MM.1S (cell line): ENCODE measurements at regions not wholly inside any gene's neighbourhood (a gene's known extent, or its start where the extent isn't known, plus 50 kb on each side); places are given as distances from the start of the nearest gene placed in this dataset.

Experiments used
- DNase-seq: peaks from one replicate; pipeline ENCODE4 v3.0.0-alpha.2; 2015
- H2AFZ ChIP-seq: fragments of 300-600 bp; sonication (generic); 2 replicates; pipeline ENCODE4 v1.6.0; 2016; ENCODE audit warnings: antibody characterized with exemption, low read length
- H3F3A ChIP-seq: fragments of 300-600 bp; sonication (generic); 2 replicates; pipeline ENCODE4 v1.6.1; 2016; ENCODE audit warnings: mild to moderate bottlenecking, antibody characterized with exemption, low read length, moderate library complexity, mixed read lengths; ENCODE audit not compliant: insufficient read depth
- H3K27ac ChIP-seq: fragments of 300-600 bp; sonication (generic); 2 replicates; pipeline ENCODE4 v1.5.1; 2016; ENCODE audit warnings: mild to moderate bottlenecking, low read length
- H3K27me3 ChIP-seq: fragments of 300-600 bp; sonication (generic); replicated peaks from 2 replicates; pipeline ENCODE4 v1.6.0; 2016; ENCODE audit warnings: low read length; ENCODE audit not compliant: insufficient read depth
- H3K36me3 ChIP-seq: fragments of 300-600 bp; sonication (generic); replicated peaks from 2 replicates; pipeline ENCODE4 v1.6.1; 2016; ENCODE audit warnings: mild to moderate bottlenecking, low read length, mixed read lengths; ENCODE audit not compliant: insufficient read depth
- H3K4me1 ChIP-seq: fragments of 300-600 bp; sonication (generic); 2 replicates; pipeline ENCODE4 v1.6.1; 2016; ENCODE audit warnings: low read length, mixed read lengths
- H3K4me2 ChIP-seq: fragments of 300-600 bp; sonication (generic); 2 replicates; pipeline ENCODE4 v1.6.0; 2016; ENCODE audit warnings: low read depth, low read length
- H3K4me3 ChIP-seq: fragments of 300-600 bp; sonication (generic); 2 replicates; pipeline ENCODE4 v1.5.1; 2016; ENCODE audit warnings: low read length, mixed read lengths
- H3K79me2 ChIP-seq: fragments of 300-600 bp; sonication (generic); 2 replicates; pipeline ENCODE4 v1.6.1; 2016; ENCODE audit warnings: mixed run types, low read length, mixed read lengths
- H3K9ac ChIP-seq: fragments of 300-600 bp; sonication (generic); 2 replicates; pipeline ENCODE4 v1.6.1; 2016; ENCODE audit warnings: low read length, mixed read lengths
- H3K9me2 ChIP-seq: fragments of 300-600 bp; sonication (generic); replicated peaks from 2 replicates; pipeline ENCODE4 v1.6.1; 2016; ENCODE audit warnings: mild to moderate bottlenecking, low read length, mixed read lengths; ENCODE audit not compliant: insufficient read depth
- H3K9me3 ChIP-seq: fragments of 300-600 bp; sonication (generic); replicated peaks from 2 replicates; pipeline ENCODE4 v1.6.1; 2016; ENCODE audit warnings: mild to moderate bottlenecking, low read length, mixed read lengths; ENCODE audit not compliant: insufficient read depth
- H4K20me1 ChIP-seq: fragments of 300-600 bp; sonication (generic); 2 replicates; pipeline ENCODE4 v1.6.1; 2016; ENCODE audit warnings: mild to moderate bottlenecking, low read length, moderate library complexity, mixed read lengths; ENCODE audit not compliant: insufficient read depth
- EZH2 ChIP-seq: fragments of 300-600 bp; sonication (generic); optimal IDR thresholded peaks from 2 replicates; pipeline ENCODE3; 2017; ENCODE audit warnings: low read depth, mild to moderate bottlenecking, antibody characterized with exemption, low read length, mixed read lengths
- EZH2phosphoT487 ChIP-seq: fragments of 300-600 bp; sonication (generic); IDR thresholded peaks from 2 replicates; pipeline ENCODE4 v1.6.1; 2018; ENCODE audit warnings: antibody characterized with exemption, low read length
- TF ChIP-seq, protein P1 (sequence below): fragments of 300-600 bp; sonication (generic); IDR thresholded peaks from 2 replicates; pipeline ENCODE4 v1.5.1; 2016; ENCODE audit warnings: antibody characterized with exemption, low read length, mixed read lengths

DNA sequence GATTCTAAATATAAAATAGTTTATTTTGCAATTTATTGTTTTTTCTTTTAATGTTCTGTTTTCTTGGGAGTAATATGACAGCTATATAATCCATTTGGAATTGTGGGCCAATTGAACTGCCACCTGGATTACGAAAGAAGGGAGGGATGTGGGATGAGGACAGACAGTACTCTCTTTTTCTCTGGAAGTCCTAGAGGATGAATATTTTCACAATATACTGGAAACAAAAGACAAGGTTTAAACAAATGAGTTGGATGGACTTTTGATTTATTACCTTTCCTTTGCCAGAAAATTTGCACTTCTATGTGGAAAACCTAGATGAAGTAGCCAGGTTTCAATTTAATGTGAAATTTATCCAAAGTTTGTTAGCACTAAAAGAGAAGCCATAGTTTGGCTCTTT lies 325.5 kb upstream of the IMPG1 start:
- no peaks in the 10 kb centered on the region for H3K79me2 ChIP-seq
- no peak overlapping the region for H3K9ac ChIP-seq
- no peaks in the 10 kb centered on the region for H3K9me2 ChIP-seq
- no peak overlapping the region for H3K27ac ChIP-seq
- no peak for DNase-seq
- TF ChIP-seq EZH2, result no peak
- TF ChIP-seq EZH2phosphoT487, result no peak
- TF ChIP-seq, protein P1, sequence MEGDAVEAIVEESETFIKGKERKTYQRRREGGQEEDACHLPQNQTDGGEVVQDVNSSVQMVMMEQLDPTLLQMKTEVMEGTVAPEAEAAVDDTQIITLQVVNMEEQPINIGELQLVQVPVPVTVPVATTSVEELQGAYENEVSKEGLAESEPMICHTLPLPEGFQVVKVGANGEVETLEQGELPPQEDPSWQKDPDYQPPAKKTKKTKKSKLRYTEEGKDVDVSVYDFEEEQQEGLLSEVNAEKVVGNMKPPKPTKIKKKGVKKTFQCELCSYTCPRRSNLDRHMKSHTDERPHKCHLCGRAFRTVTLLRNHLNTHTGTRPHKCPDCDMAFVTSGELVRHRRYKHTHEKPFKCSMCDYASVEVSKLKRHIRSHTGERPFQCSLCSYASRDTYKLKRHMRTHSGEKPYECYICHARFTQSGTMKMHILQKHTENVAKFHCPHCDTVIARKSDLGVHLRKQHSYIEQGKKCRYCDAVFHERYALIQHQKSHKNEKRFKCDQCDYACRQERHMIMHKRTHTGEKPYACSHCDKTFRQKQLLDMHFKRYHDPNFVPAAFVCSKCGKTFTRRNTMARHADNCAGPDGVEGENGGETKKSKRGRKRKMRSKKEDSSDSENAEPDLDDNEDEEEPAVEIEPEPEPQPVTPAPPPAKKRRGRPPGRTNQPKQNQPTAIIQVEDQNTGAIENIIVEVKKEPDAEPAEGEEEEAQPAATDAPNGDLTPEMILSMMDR, result no peak
- H3K9me3 ChIP-seq, result no peaks in the 10 kb centered on the region
- H3K36me3 ChIP-seq, result no peaks in the 10 kb centered on the region
- H3K4me2 ChIP-seq, result no peak overlapping the region
- H3K4me3 ChIP-seq, result no peak overlapping the region
- H3K27me3 ChIP-seq, result no peaks in the 10 kb centered on the region
- no peak overlapping the region for H2AFZ ChIP-seq
- no peaks in the 10 kb centered on the region for H3F3A ChIP-seq
- H3K4me1 ChIP-seq, result no peaks in the 10 kb centered on the region
- H4K20me1 ChIP-seq, result no peaks in the 10 kb centered on the region

DNA sequence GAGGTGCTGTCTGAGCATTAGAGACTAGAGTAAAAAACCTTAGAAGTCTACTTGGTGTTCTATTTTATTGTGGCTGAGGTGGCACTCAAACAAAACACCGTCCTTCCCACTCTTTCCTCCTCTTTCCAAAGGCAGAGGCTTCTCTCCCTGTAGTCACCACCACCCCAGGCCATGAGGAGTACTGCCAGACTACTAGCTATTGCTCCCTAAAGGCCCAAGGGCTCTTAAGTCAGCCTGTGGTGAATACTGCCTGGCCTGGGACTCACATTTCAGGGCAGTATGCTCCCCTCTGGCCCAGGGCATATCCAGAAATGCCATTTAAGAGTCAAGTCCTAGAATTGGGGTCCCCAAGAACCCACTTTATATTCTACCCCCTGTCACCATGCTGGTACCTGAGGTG lies 309.7 kb upstream of the IMPG1 start:
- no peaks in the 10 kb centered on the region for H3K36me3 ChIP-seq
- H3K9me2 ChIP-seq, result no peaks in the 10 kb centered on the region
- no peak for DNase-seq
- TF ChIP-seq EZH2, result no peak
- TF ChIP-seq, protein P1, result no peak
- no peak for TF ChIP-seq EZH2phosphoT487
- H3K4me1 ChIP-seq, result no peaks in the 10 kb centered on the region
- H4K20me1 ChIP-seq, result no peaks in the 10 kb centered on the region
- no peak overlapping the region for H3K27ac ChIP-seq
- no peaks in the 10 kb centered on the region for H3K79me2 ChIP-seq
- H3K9ac ChIP-seq, result no peak overlapping the region
- no peaks in the 10 kb centered on the region for H3F3A ChIP-seq
- no peaks in the 10 kb centered on the region for H3K27me3 ChIP-seq
- H3K9me3 ChIP-seq, result no peaks in the 10 kb centered on the region
- H3K4me2 ChIP-seq, result no peak overlapping the region
- no peak overlapping the region for H3K4me3 ChIP-seq
- H2AFZ ChIP-seq, result no peak overlapping the region

DNA sequence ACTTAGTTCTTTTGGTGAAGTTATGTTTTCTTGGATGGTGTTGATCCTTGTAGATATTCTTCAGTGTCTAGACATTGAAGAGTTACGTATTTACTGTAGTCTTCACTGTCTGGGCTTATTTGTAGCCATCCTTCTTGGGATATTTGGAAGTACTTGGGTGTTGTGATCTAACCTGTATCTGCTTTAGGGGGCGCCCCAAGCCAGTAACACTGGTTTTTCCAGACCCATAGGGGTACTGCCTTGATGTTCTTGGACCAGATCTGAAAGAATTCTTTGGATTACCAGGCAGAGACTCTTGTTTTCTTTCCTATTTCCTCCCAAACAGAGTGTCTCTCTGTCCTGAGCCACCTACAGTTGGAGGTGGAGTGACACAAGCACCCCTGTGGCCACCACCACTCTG lies 309.1 kb upstream of the IMPG1 start:
- H4K20me1 ChIP-seq, result no peaks in the 10 kb centered on the region
- no peak overlapping the region for H2AFZ ChIP-seq
- no peaks in the 10 kb centered on the region for H3K9me3 ChIP-seq
- H3K36me3 ChIP-seq, result no peaks in the 10 kb centered on the region
- H3K27ac ChIP-seq, result no peak overlapping the region
- no peak for DNase-seq
- no peaks in the 10 kb centered on the region for H3K9me2 ChIP-seq
- H3K79me2 ChIP-seq, result no peaks in the 10 kb centered on the region
- no peak overlapping the region for H3K4me3 ChIP-seq
- H3K9ac ChIP-seq, result no peak overlapping the region
- TF ChIP-seq, protein P1, result no peak
- no peak for TF ChIP-seq EZH2phosphoT487
- no peak overlapping the region for H3K4me2 ChIP-seq
- no peaks in the 10 kb centered on the region for H3K4me1 ChIP-seq
- no peaks in the 10 kb centered on the region for H3F3A ChIP-seq
- H3K27me3 ChIP-seq, result no peaks in the 10 kb centered on the region

DNA sequence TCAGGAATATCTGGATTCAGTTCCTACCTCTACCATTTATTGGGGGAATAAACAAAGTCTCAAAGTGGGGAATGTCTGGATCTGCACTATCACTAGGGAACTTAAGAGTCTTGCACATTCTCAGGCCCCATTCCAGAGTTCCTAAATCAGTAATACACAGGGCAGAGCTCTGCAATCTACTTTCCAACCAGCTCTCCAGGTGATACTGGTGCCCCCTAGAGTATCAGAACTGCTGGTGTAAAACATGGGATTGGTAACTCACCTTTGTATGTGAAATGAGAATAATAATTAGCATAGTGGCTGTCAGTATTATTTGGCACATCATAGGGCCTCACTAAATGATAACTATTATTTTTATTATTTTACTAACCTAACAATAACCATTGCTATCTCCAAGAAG lies 278.8 kb upstream of the IMPG1 start:
- Histone ChIP-seq H3K4me3 (no peak overlapping the region), H3F3A (no peaks in the 10 kb centered on the region), H3K4me2 (no peak overlapping the region), H3K79me2 (no peaks in the 10 kb centered on the region), H3K9ac (no peak overlapping the region), H3K36me3 (no peaks in the 10 kb centered on the region), H3K27ac (no peak overlapping the region), H3K4me1 (no peaks in the 10 kb centered on the region), H3K9me3 (no peaks in the 10 kb centered on the region), H4K20me1 (no peaks in the 10 kb centered on the region), H2AFZ (no peak overlapping the region), H3K27me3 (no peaks in the 10 kb centered on the region), H3K9me2 (no peaks in the 10 kb centered on the region)
- peak; percentile 30 for DNase-seq
- TF ChIP-seq, protein P1, result peak; percentile 45
- no peak for TF ChIP-seq EZH2phosphoT487
- TF ChIP-seq EZH2, result no peak
